ENCODE measurements at regions not wholly inside any gene's neighbourhood (a gene's known extent, or its start where the extent isn't known, plus 50 kb on each side); places are given as distances from the start of the nearest gene placed in this dataset.

GRCh38 chr10:44326474-44327030 lies 58.3 kb downstream of the CXCL12 start:
- TF ChIP-seq, protein P1, sequence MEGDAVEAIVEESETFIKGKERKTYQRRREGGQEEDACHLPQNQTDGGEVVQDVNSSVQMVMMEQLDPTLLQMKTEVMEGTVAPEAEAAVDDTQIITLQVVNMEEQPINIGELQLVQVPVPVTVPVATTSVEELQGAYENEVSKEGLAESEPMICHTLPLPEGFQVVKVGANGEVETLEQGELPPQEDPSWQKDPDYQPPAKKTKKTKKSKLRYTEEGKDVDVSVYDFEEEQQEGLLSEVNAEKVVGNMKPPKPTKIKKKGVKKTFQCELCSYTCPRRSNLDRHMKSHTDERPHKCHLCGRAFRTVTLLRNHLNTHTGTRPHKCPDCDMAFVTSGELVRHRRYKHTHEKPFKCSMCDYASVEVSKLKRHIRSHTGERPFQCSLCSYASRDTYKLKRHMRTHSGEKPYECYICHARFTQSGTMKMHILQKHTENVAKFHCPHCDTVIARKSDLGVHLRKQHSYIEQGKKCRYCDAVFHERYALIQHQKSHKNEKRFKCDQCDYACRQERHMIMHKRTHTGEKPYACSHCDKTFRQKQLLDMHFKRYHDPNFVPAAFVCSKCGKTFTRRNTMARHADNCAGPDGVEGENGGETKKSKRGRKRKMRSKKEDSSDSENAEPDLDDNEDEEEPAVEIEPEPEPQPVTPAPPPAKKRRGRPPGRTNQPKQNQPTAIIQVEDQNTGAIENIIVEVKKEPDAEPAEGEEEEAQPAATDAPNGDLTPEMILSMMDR (conservative IDR thresholded peaks at IDR 0.05; ENCODE audit: low read depth, low read length), result no peak
- no peak for DNase-seq (ENCODE audit: low read depth)
- no peak overlapping the region for H3K4me3 ChIP-seq (ENCODE audit: low read length)

GRCh38 chr10:44325596-44326307 lies 59.1 kb downstream of the CXCL12 start:
- TF ChIP-seq, protein P1 (conservative IDR thresholded peaks at IDR 0.05; ENCODE audit: low read depth, low read length), result no peak
- H3K4me3 ChIP-seq (ENCODE audit: low read length), result no peak overlapping the region
- no peak for DNase-seq (ENCODE audit: low read depth)

DNA sequence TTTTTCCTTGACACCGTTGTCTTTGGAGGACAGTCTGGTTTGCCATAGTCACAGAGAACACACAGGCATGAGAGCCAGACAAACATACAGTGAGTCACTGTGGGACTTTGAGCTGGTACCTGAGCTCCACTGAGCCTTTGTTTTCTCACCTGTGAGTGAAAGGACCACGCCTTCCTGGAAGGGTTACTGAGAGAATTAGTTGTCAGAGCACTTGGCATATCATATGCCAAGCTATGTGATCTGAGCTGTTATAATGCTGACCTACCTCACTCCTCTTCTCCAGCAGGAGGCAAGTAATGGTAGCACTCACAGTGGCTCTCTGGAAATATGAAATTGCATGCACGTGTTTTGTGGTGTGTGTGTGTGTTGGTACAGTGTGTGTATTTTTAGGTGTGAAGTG lies 59.7 kb downstream of the CXCL12 start:
- TF ChIP-seq, protein P1 (conservative IDR thresholded peaks at IDR 0.05; ENCODE audit: low read depth, low read length), result no peak
- no peak for DNase-seq (ENCODE audit: low read depth)
- H3K4me3 ChIP-seq (ENCODE audit: low read length), result no peak overlapping the region

GRCh38 chr10:44323838-44324237 lies 61.1 kb downstream of the CXCL12 start:
- no peak overlapping the region for H3K4me3 ChIP-seq (ENCODE audit: low read length)
- no peak for DNase-seq (ENCODE audit: low read depth)
- TF ChIP-seq, protein P1 (conservative IDR thresholded peaks at IDR 0.05; ENCODE audit: low read depth, low read length), result no peak

DNA sequence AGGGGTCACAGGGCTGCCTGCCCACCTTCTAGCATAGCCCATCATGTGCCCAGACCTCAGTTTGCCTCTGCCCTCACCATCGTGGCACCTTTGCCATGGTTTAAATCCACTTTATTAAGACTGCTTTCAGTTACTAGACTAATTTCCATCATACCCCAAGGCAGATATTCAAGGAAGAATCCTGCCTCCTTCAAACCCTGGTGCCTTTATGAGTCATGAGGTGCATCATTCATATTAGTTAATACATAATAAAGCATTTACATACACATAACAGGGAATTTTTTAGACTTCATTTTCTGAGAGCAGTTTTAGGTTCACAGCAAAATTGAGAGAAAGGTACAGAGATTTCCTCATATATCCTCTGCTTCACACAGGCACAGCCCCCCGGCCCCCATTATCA lies 62.8 kb downstream of the CXCL12 start:
- DNase-seq (ENCODE audit: low read depth), result no peak
- TF ChIP-seq, protein P1 (conservative IDR thresholded peaks at IDR 0.05; ENCODE audit: low read depth, low read length), result no peak
- no peak overlapping the region for H3K4me3 ChIP-seq (ENCODE audit: low read length)

- H3K4me3 ChIP-seq (ENCODE audit: low read length), result no peak overlapping the region
- TF ChIP-seq, protein P1 (conservative IDR thresholded peaks at IDR 0.05; ENCODE audit: low read depth, low read length), result no peak
- no peak for DNase-seq (ENCODE audit: low read depth)
Observed at GRCh38 chr10:44320756-44321155, 64.1 kb downstream of the CXCL12 start.

- H3K4me3 ChIP-seq (ENCODE audit: low read length), result no peak overlapping the region
- TF ChIP-seq, protein P1 (conservative IDR thresholded peaks at IDR 0.05; ENCODE audit: low read depth, low read length), result no peak
- no peak for DNase-seq (ENCODE audit: low read depth)
Observed at GRCh38 chr10:44317856-44318255, 67.0 kb downstream of the CXCL12 start.
